Endodermal cell (in vitro differentiated cells): ENCODE measurements at regions not wholly inside any gene's neighbourhood (a gene's known extent, or its start where the extent isn't known, plus 50 kb on each side); places are given as distances from the start of the nearest gene placed in this dataset.

Experiments used
- DNase-seq: peaks from one replicate; pipeline ENCODE4 v3.0.0-alpha.2; 2017
- H3K27ac ChIP-seq: 2 replicates; pipeline ENCODE4 v1.5.1; 2013; ENCODE audit warnings: mild to moderate bottlenecking, low read depth, low read length, moderate library complexity
- H3K27me3 ChIP-seq: 2 replicates; pipeline ENCODE4 v1.6.1; 2013; ENCODE audit warnings: mild to moderate bottlenecking, low read length, moderate library complexity; ENCODE audit not compliant: insufficient read depth, control insufficient read depth, poor library complexity, severe bottlenecking
- H3K36me3 ChIP-seq: 2 replicates; pipeline ENCODE4 v1.7.0; 2013; ENCODE audit warnings: mild to moderate bottlenecking, low read length, moderate library complexity; ENCODE audit not compliant: control insufficient read depth, insufficient read depth
- H3K4me1 ChIP-seq: one replicate; pipeline ENCODE4 v1.7.0; 2013; ENCODE audit warnings: low read length; ENCODE audit not compliant: control insufficient read depth, insufficient read depth
- H3K4me3 ChIP-seq: 2 replicates; pipeline ENCODE4 v1.5.1; 2013; ENCODE audit warnings: mild to moderate bottlenecking, low read length, moderate library complexity
- H3K9ac ChIP-seq: 2 replicates; pipeline ENCODE4 v1.6.1; 2013; ENCODE audit warnings: mild to moderate bottlenecking, low read length, moderate library complexity; ENCODE audit not compliant: poor library complexity, severe bottlenecking; ENCODE audit errors: extremely low read depth
- H3K9me3 ChIP-seq: 2 replicates; pipeline ENCODE4 v1.6.1; 2013; ENCODE audit warnings: mild to moderate bottlenecking, low read length, moderate library complexity; ENCODE audit not compliant: control insufficient read depth
- H3K27ac Mint-ChIP-seq: 2 replicates; pipeline ENCODE4 v1.8.0; 2020; ENCODE audit warnings: mixed read lengths
- H3K27me3 Mint-ChIP-seq: 2 replicates; pipeline ENCODE4 v1.8.0; 2021; ENCODE audit warnings: mild to moderate bottlenecking, mixed read lengths; ENCODE audit not compliant: insufficient read depth
- H3K36me3 Mint-ChIP-seq: 2 replicates; pipeline ENCODE4 v1.8.0; 2020; ENCODE audit warnings: low read depth, mixed read lengths
- H3K4me1 Mint-ChIP-seq: 2 replicates; pipeline ENCODE4 v1.8.0; 2020; ENCODE audit warnings: mixed read lengths
- H3K4me3 Mint-ChIP-seq: 2 replicates; pipeline ENCODE4 v1.8.0; 2020; ENCODE audit warnings: mild to moderate bottlenecking, moderate library complexity, mixed read lengths
- H3K9me3 Mint-ChIP-seq: 2 replicates; pipeline ENCODE4 v1.8.0; 2020; ENCODE audit warnings: mild to moderate bottlenecking, mixed read lengths
- CTCF ChIP-seq: fragments of 200-600 bp; sonication (generic); conservative IDR thresholded peaks from 2 replicates; pipeline ENCODE4 v1.5.0; 2021; ENCODE audit warnings: antibody characterized with exemption, mild to moderate bottlenecking
- WGBS, 2 experiments: methylation state at CpG; one replicate each; pipeline versions ENCODE4 v1.1.5 to v1.1.7; 2013; ENCODE audit warnings: missing lambda C conversion rate in 2 of 2, mixed read lengths in 1 of 2; ENCODE audit not compliant: insufficient coverage in 1 of 2, insufficient read length in 1 of 2; 5-methylcytosine and 5-hydroxymethylcytosine counted together

- H3K27ac Mint-ChIP-seq: no peak overlapping the region
- Histone ChIP-seq H3K9me3 (no peaks in the 10 kb centered on the region), H3K36me3 (no peaks in the 10 kb centered on the region), H3K27me3 (no peaks in the 10 kb centered on the region), H3K27ac (no peak overlapping the region), H3K4me1 (no peaks in the 10 kb centered on the region), H3K9ac (no peak overlapping the region), H3K4me3 (no peak overlapping the region)
- no peak for DNase-seq
- no peaks in the 10 kb centered on the region for H3K4me1 Mint-ChIP-seq
- no peak overlapping the region for H3K4me3 Mint-ChIP-seq
- no peaks in the 10 kb centered on the region for H3K9me3 Mint-ChIP-seq
- H3K27me3 Mint-ChIP-seq: peaks cover 3% of the 10 kb centered on the region
- TF ChIP-seq CTCF: no peak
- H3K36me3 Mint-ChIP-seq: no peaks in the 10 kb centered on the region
- 47% methylated on average over 3 of the region's 4 CpGs; no CpG with 5 or more reads in 1 of the 2 experiments for WGBS, 2 experiments
Measured at GRCh38 chr16:17607075-17607509, 136.3 kb upstream of the XYLT1 start.

- H3K4me1 Mint-ChIP-seq: no peaks in the 10 kb centered on the region
Measured at GRCh38 chr16:17606460-17606859, 135.7 kb upstream of the XYLT1 start.

DNA sequence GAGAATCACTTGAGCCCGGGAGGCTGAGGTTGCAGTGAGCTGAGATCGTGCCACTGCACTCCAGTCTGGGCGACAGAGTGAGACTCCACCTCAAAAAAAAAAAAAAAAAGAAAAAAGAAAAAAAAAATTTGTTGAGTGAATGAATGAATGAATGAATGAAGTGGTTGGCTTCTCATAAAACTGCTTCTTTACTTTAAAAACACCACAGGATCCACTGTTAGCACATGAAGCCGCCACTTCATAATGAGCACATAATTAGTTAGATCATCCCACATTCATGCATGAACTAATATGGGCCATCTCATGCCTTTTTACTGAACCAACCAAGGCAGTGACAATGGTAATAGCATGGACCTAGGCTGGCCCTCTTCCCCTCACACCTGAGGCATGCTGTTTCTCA lies 135.0 kb upstream of the XYLT1 start:
- Mint-ChIP-seq H3K4me3 (no peak overlapping the region), H3K9me3 (no peaks in the 10 kb centered on the region), H3K27me3 (peaks cover 3% of the 10 kb centered on the region), H3K4me1 (no peaks in the 10 kb centered on the region), H3K27ac (no peak overlapping the region), H3K36me3 (no peaks in the 10 kb centered on the region)
- no peak overlapping the region for H3K4me3 ChIP-seq
- DNase-seq: no peak
- no peaks in the 10 kb centered on the region for H3K36me3 ChIP-seq
- no peak overlapping the region for H3K27ac ChIP-seq
- H3K27me3 ChIP-seq: no peaks in the 10 kb centered on the region
- WGBS, 2 experiments: 91% methylated on average over 2 of the region's 4 CpGs; no CpG with 5 or more reads in 1 of the 2 experiments
- no peak overlapping the region for H3K9ac ChIP-seq
- no peaks in the 10 kb centered on the region for H3K4me1 ChIP-seq
- no peak for TF ChIP-seq CTCF
- no peaks in the 10 kb centered on the region for H3K9me3 ChIP-seq

More at GRCh38 chr16:17606460-17606859, 135.7 kb upstream of the XYLT1 start:
- Histone ChIP-seq H3K27me3 (no peaks in the 10 kb centered on the region), H3K9me3 (no peaks in the 10 kb centered on the region), H3K36me3 (no peaks in the 10 kb centered on the region), H3K27ac (no peak overlapping the region), H3K9ac (no peak overlapping the region), H3K4me1 (no peaks in the 10 kb centered on the region), H3K4me3 (no peak overlapping the region)
- Mint-ChIP-seq H3K27me3 (peaks cover 3% of the 10 kb centered on the region), H3K36me3 (no peaks in the 10 kb centered on the region), H3K27ac (no peak overlapping the region), H3K9me3 (no peaks in the 10 kb centered on the region), H3K4me3 (no peak overlapping the region)
- 59% methylated on average over 1 of the region's 1 CpG; no CpG with 5 or more reads in 1 of the 2 experiments for WGBS, 2 experiments
- no peak for TF ChIP-seq CTCF
- DNase-seq: no peak
